Lower leg skin (tissue), 4 donors: ENCODE measurements at regions not wholly inside any gene's neighbourhood (a gene's known extent, or its start where the extent isn't known, plus 50 kb on each side); places are given as distances from the start of the nearest gene placed in this dataset.

Source experiments
- DNase-seq, 2 donors: peaks; one replicate each; pipeline ENCODE4 v3.0.0-alpha.2; 2019; ENCODE audit warnings: low spot score in 2 of 2
- H3K4me3 ChIP-seq: fragments of 200-600 bp; sonication (generic); 2 replicates; pipeline ENCODE4 v1.5.1; 2017; ENCODE audit warnings: mild to moderate bottlenecking, low read depth; ENCODE audit not compliant: poor library complexity, severe bottlenecking
- CTCF ChIP-seq, 3 donors: fragments of 450-650 bp; IDR thresholded peaks; one replicate each; pipeline ENCODE4 v1.5.1; 2016; ENCODE audit warnings: antibody characterized with exemption in 3 of 3, mild to moderate bottlenecking in 3 of 3, moderate library complexity in 2 of 3
- POLR2A ChIP-seq, 2 donors: fragments of 450-650 bp; IDR thresholded peaks; one replicate each; pipeline ENCODE4 v1.6.1; 2016 to 2017; ENCODE audit warnings: antibody characterized with exemption in 2 of 2, mild to moderate bottlenecking in 1 of 2, moderate library complexity in 1 of 2
- WGBS, 2 donors: methylation state at CpG; one replicate each; pipeline ENCODE4 v1.1.5; 2018; 5-methylcytosine and 5-hydroxymethylcytosine counted together
- intact Hi-C: fragments of 100-400 bp; cut with DNase I; formaldehyde crosslinking; loops from one replicate; pipeline ENCODE4 v1.15.0; 2023; ENCODE audit warnings: low total_unique reads

- intact Hi-C loops, result no loop called here
- TF ChIP-seq POLR2A (IDR thresholded peaks at IDR 0.05) (no peak), CTCF (IDR thresholded peaks at IDR 0.05) (no peak)
- 79 to 87% methylated on average over 4 of the region's 4 CpGs for WGBS, 2 donors
- no peak overlapping the region for H3K4me3 ChIP-seq
- no peak for DNase-seq
Observed at GRCh38 chr5:67306965-67307607, 110.5 kb upstream of the CD180 start.

GRCh38 chr5:67305913-67306710 is 109.5 kb upstream of the CD180 start:
- TF ChIP-seq CTCF (IDR thresholded peaks at IDR 0.05) (no peak), POLR2A (IDR thresholded peaks at IDR 0.05) (no peak)
- intact Hi-C loops, result no loop called here
- H3K4me3 ChIP-seq, result no peak overlapping the region
- WGBS, 2 donors, result 81 to 85% methylated on average over 9 of the region's 9 CpGs
- DNase-seq, result no peak

- DNase-seq, result no peak
- no peak for TF ChIP-seq CTCF (IDR thresholded peaks at IDR 0.05)
- no peak for TF ChIP-seq POLR2A (IDR thresholded peaks at IDR 0.05)
- H3K4me3 ChIP-seq, result no peak overlapping the region
- 96 to 97% methylated on average over 1 of the region's 1 CpG for WGBS, 2 donors
- intact Hi-C loops, result no loop called here
Observed at GRCh38 chr5:67305401-67305800, 108.8 kb upstream of the CD180 start.

GRCh38 chr5:67303356-67303755 is 106.8 kb upstream of the CD180 start:
- no peak overlapping the region for H3K4me3 ChIP-seq
- intact Hi-C loops, result no loop called here
- WGBS, 2 donors, result 60 to 72% methylated on average over 3 of the region's 3 CpGs
- TF ChIP-seq CTCF (IDR thresholded peaks at IDR 0.05), result no peak
- no peak for TF ChIP-seq POLR2A (IDR thresholded peaks at IDR 0.05)
- no peak for DNase-seq

GRCh38 chr5:67301285-67301903 is 104.8 kb upstream of the CD180 start:
- H3K4me3 ChIP-seq, result no peak overlapping the region
- intact Hi-C loops, result no loop called here
- WGBS, 2 donors, result 15 to 20% methylated on average over 8 of the region's 8 CpGs
- TF ChIP-seq CTCF (IDR thresholded peaks at IDR 0.05) (no peak), POLR2A (IDR thresholded peaks at IDR 0.05) (no peak)
- peak; percentile 93 to 96 for DNase-seq
